ENCODE measurements at regions not wholly inside any gene's neighbourhood (a gene's known extent, or its start where the extent isn't known, plus 50 kb on each side); places are given as distances from the start of the nearest gene placed in this dataset.

- no peak for TF ChIP-seq CTCF (IDR thresholded peaks at IDR 0.05)
- H3K36me3 ChIP-seq = no peaks in the 10 kb centered on the region
- no peak overlapping the region for H3K27ac ChIP-seq
- H3K27me3 ChIP-seq = peaks cover 0 to 13% (median 0%) of the 10 kb centered on the region in 7 donors
- no peak for ATAC-seq
- H3K9me3 ChIP-seq = no peaks in the 10 kb centered on the region
- no peak for DNase-seq
- H3K4me3 ChIP-seq = no peak overlapping the region
- WGBS, 2 donors = 27 to 43% methylated on average over 2 of the region's 2 CpGs
- intact Hi-C loops (cut with DNase I) = no loop called here
- H3K4me1 ChIP-seq = no peaks in the 10 kb centered on the region
Measured at GRCh38 chr12:13924286-13924685, 57.1 kb downstream of the GRIN2B start.

GRCh38 chr12:13918897-13919296 is 62.5 kb downstream of the GRIN2B start:
- DNase-seq (no peak), ATAC-seq (no peak)
- Histone ChIP-seq H3K36me3 (no peaks in the 10 kb centered on the region), H3K4me1 (no peaks in the 10 kb centered on the region), H3K9me3 (no peaks in the 10 kb centered on the region), H3K4me3 (no peak overlapping the region), H3K27me3 (peaks cover 0 to 6% (median 0%) of the 10 kb centered on the region in 7 donors), H3K27ac (no peak overlapping the region)
- 33 to 40% methylated on average over 2 of the region's 2 CpGs for WGBS, 2 donors
- TF ChIP-seq CTCF (IDR thresholded peaks at IDR 0.05) = no peak
- intact Hi-C loops (cut with DNase I) = no loop called here

- Histone ChIP-seq H3K36me3 (no peaks in the 10 kb centered on the region), H3K27me3 (no peaks in the 10 kb centered on the region), H3K27ac (no peak overlapping the region), H3K9me3 (no peaks in the 10 kb centered on the region), H3K4me3 (no peak overlapping the region), H3K4me1 (no peaks in the 10 kb centered on the region)
- intact Hi-C loops (cut with DNase I) = no loop called here
- DNase-seq (no peak), ATAC-seq (no peak)
- TF ChIP-seq CTCF (IDR thresholded peaks at IDR 0.05) = no peak
- 63 to 66% methylated on average over 5 of the region's 5 CpGs for WGBS, 2 donors
Measured at GRCh38 chr12:13915096-13915495, 66.3 kb downstream of the GRIN2B start.

GRCh38 chr12:13913371-13913770 is 68.0 kb downstream of the GRIN2B start:
- no peak for ATAC-seq
- Histone ChIP-seq H3K27ac (no peak overlapping the region), H3K9me3 (no peaks in the 10 kb centered on the region), H3K27me3 (no peaks in the 10 kb centered on the region), H3K36me3 (no peaks in the 10 kb centered on the region), H3K4me3 (no peak overlapping the region), H3K4me1 (no peaks in the 10 kb centered on the region)
- no peak for DNase-seq
- intact Hi-C loops (cut with DNase I) = no loop called here
- no peak for TF ChIP-seq CTCF (IDR thresholded peaks at IDR 0.05)
- WGBS, 2 donors = 73 to 77% methylated on average over 2 of the region's 2 CpGs
